SK-N-MC (cell line): ENCODE measurements at regions not wholly inside any gene's neighbourhood (a gene's known extent, or its start where the extent isn't known, plus 50 kb on each side); places are given as distances from the start of the nearest gene placed in this dataset.

Experiments
- EZH2 ChIP-seq: fragments of 200-600 bp; sonication (generic); IDR thresholded peaks from one replicate; pipeline ENCODE4 v1.6.1; 2017; ENCODE audit warnings: antibody characterized with exemption
- FOXP2 ChIP-seq: optimal IDR thresholded peaks from 2 replicates; pipeline ENCODE3; 2011; ENCODE audit warnings: mild to moderate bottlenecking, moderate library complexity; ENCODE audit not compliant: insufficient read depth; ENCODE audit errors: extremely low read length, control extremely low read depth
- POLR2AphosphoS5 ChIP-seq: IDR thresholded peaks from 2 replicates; pipeline ENCODE4 v1.6.1; 2012; ENCODE audit warnings: mild to moderate bottlenecking, low read depth, low read length, borderline replicate concordance

DNA sequence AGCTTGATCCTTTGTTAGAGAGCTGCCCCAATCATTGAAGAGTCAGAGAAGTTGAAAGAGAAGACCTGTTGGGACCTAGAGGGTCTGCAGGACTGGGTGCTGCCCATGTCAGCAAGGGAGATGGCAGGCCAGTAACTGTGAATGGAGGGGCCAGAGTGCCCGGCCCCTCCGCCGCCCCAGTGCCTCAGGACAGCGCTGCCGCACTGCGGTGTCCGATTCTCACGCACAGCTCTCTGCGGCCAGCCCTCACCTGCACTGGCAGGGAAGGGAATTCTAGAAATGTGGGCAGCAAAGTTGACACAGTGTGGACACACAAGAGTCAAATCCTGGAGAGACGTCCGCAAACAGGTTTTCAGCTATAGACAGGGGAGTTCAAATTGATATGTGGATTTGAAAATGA is 373.5 kb downstream of the TCERG1L start:
- TF ChIP-seq EZH2 (no peak), POLR2AphosphoS5 (no peak), FOXP2 (no peak)
